IPS DF 6.9 (cell line): ENCODE measurements at regions not wholly inside any gene's neighbourhood (a gene's known extent, or its start where the extent isn't known, plus 50 kb on each side); places are given as distances from the start of the nearest gene placed in this dataset.
"Not testable (repeated sequence)": the region's sequence is repeated elsewhere in the genome, so short reads cannot be mapped to it uniquely, and the experiment has no call there.

Experiments used
- DNase-seq: peaks from one replicate; pipeline ENCODE4 v3.0.0-alpha.2; 2013; ENCODE audit warnings: low read depth, low spot score
- H3K27ac ChIP-seq: one replicate; pipeline ENCODE4 v1.5.1; 2013; ENCODE audit warnings: low read length, control low read depth
- H3K27me3 ChIP-seq: 2 replicates; pipeline ENCODE4 v1.6.1; 2013; ENCODE audit warnings: mild to moderate bottlenecking, low read length; ENCODE audit not compliant: control insufficient read depth, insufficient read depth
- H3K36me3 ChIP-seq: 2 replicates; pipeline ENCODE4 v1.6.1; 2013; ENCODE audit warnings: low read length; ENCODE audit not compliant: control insufficient read depth, insufficient read depth
- H3K4me1 ChIP-seq: 2 replicates; pipeline ENCODE4 v1.6.1; 2013; ENCODE audit warnings: low read length; ENCODE audit not compliant: control insufficient read depth, insufficient read depth
- H3K4me3 ChIP-seq: 2 replicates; pipeline ENCODE4 v1.5.1; 2013; ENCODE audit warnings: mild to moderate bottlenecking, low read length
- H3K9me3 ChIP-seq: 2 replicates; pipeline ENCODE4 v1.6.1; 2013; ENCODE audit warnings: low read length, inconsistent platforms; ENCODE audit not compliant: control insufficient read depth, insufficient read depth
- WGBS: extraction: QIAGEN DNeasy Blood & Tissue Kit; methylation state at CpG from one replicate; pipeline ENCODE4 v1.1.7; 2013; ENCODE audit warnings: mixed read lengths, missing lambda C conversion rate; ENCODE audit not compliant: insufficient read length, insufficient coverage; 5-methylcytosine and 5-hydroxymethylcytosine counted together

GRCh38 chr1:79155991-79156390 lies 149.5 kb upstream of the ADGRL4 start:
- Histone ChIP-seq H3K27me3 (no peaks in the 10 kb centered on the region), H3K4me1 (no peaks in the 10 kb centered on the region), H3K27ac (no peak overlapping the region), H3K9me3 (no peaks in the 10 kb centered on the region), H3K36me3 (no peaks in the 10 kb centered on the region), H3K4me3 (no peak overlapping the region)
- no CpG with 5 or more reads among the region's 1 CpG for WGBS
- no peak for DNase-seq

- Histone ChIP-seq H3K4me3 (no peak overlapping the region), H3K36me3 (no peaks in the 10 kb centered on the region), H3K9me3 (no peaks in the 10 kb centered on the region), H3K27ac (no peak overlapping the region), H3K4me1 (no peaks in the 10 kb centered on the region), H3K27me3 (no peaks in the 10 kb centered on the region)
- WGBS, result no CpG with 5 or more reads among the region's 6 CpGs
- DNase-seq, result no peak
These were observed 144.7 kb upstream of the ADGRL4 start for GRCh38 chr1:79151006-79151796.

GRCh38 chr1:79150576-79150975 lies 144.0 kb upstream of the ADGRL4 start:
- WGBS, result no CpG with 5 or more reads among the region's 1 CpG
- H3K9me3 ChIP-seq, result no peaks in the 10 kb centered on the region
- no peak overlapping the region for H3K27ac ChIP-seq
- no peaks in the 10 kb centered on the region for H3K27me3 ChIP-seq
- no peak for DNase-seq
- no peaks in the 10 kb centered on the region for H3K4me1 ChIP-seq
- no peaks in the 10 kb centered on the region for H3K36me3 ChIP-seq
- H3K4me3 ChIP-seq, result no peak overlapping the region

GRCh38 chr1:79138227-79138626 lies 131.7 kb upstream of the ADGRL4 start:
- not testable (repeated sequence) for H3K27me3 ChIP-seq, H3K36me3 ChIP-seq, H3K4me3 ChIP-seq, H3K4me1 ChIP-seq, H3K9me3 ChIP-seq, H3K27ac ChIP-seq
- no CpG with 5 or more reads among the region's 4 CpGs for WGBS
- DNase-seq, result peak; percentile 16

- Histone ChIP-seq H3K27me3 (no peaks in the 10 kb centered on the region), H3K4me3 (no peak overlapping the region), H3K27ac (no peak overlapping the region), H3K36me3 (no peaks in the 10 kb centered on the region), H3K9me3 (no peaks in the 10 kb centered on the region), H3K4me1 (no peaks in the 10 kb centered on the region)
- DNase-seq, result no peak
- no CpG with 5 or more reads among the region's 8 CpGs for WGBS
These were observed 127.3 kb upstream of the ADGRL4 start for GRCh38 chr1:79133774-79134364.

- no peak for DNase-seq
- no peaks in the 10 kb centered on the region for H3K36me3 ChIP-seq
- H3K4me1 ChIP-seq, result no peaks in the 10 kb centered on the region
- H3K27me3 ChIP-seq, result no peaks in the 10 kb centered on the region
- no peaks in the 10 kb centered on the region for H3K9me3 ChIP-seq
- no peak overlapping the region for H3K4me3 ChIP-seq
- H3K27ac ChIP-seq, result no peak overlapping the region
- no CpG with 5 or more reads among the region's 3 CpGs for WGBS
These were observed 125.1 kb upstream of the ADGRL4 start for GRCh38 chr1:79131626-79132025.

GRCh38 chr1:79129914-79130313 lies 123.4 kb upstream of the ADGRL4 start:
- Histone ChIP-seq H3K27ac (no peak overlapping the region), H3K4me3 (no peak overlapping the region), H3K27me3 (no peaks in the 10 kb centered on the region), H3K36me3 (no peaks in the 10 kb centered on the region), H3K9me3 (no peaks in the 10 kb centered on the region), H3K4me1 (no peaks in the 10 kb centered on the region)
- no CpG with 5 or more reads among the region's 3 CpGs for WGBS
- no peak for DNase-seq

GRCh38 chr1:79128722-79129121 lies 122.2 kb upstream of the ADGRL4 start:
- no peaks in the 10 kb centered on the region for H3K36me3 ChIP-seq
- H3K4me1 ChIP-seq, result no peaks in the 10 kb centered on the region
- H3K27ac ChIP-seq, result no peak overlapping the region
- no peaks in the 10 kb centered on the region for H3K9me3 ChIP-seq
- WGBS, result no CpG with 5 or more reads among the region's 3 CpGs
- no peak for DNase-seq
- H3K27me3 ChIP-seq, result no peaks in the 10 kb centered on the region
- no peak overlapping the region for H3K4me3 ChIP-seq

GRCh38 chr1:79124756-79125155 lies 118.2 kb upstream of the ADGRL4 start:
- Histone ChIP-seq H3K27me3 (no peaks in the 10 kb centered on the region), H3K4me1 (no peaks in the 10 kb centered on the region), H3K9me3 (no peaks in the 10 kb centered on the region), H3K27ac (no peak overlapping the region), H3K36me3 (no peaks in the 10 kb centered on the region), H3K4me3 (no peak overlapping the region)
- no peak for DNase-seq
- WGBS, result no CpG with 5 or more reads among the region's 5 CpGs

GRCh38 chr1:79122521-79122920 lies 116.0 kb upstream of the ADGRL4 start:
- no peaks in the 10 kb centered on the region for H3K4me1 ChIP-seq
- no peaks in the 10 kb centered on the region for H3K36me3 ChIP-seq
- no peaks in the 10 kb centered on the region for H3K9me3 ChIP-seq
- no peaks in the 10 kb centered on the region for H3K27me3 ChIP-seq
- WGBS, result no CpG with 5 or more reads among the region's 1 CpG
- DNase-seq, result no peak
- no peak overlapping the region for H3K4me3 ChIP-seq
- no peak overlapping the region for H3K27ac ChIP-seq

GRCh38 chr1:79117376-79117775 lies 110.8 kb upstream of the ADGRL4 start:
- H3K27me3 ChIP-seq, result no peaks in the 10 kb centered on the region
- no CpG with 5 or more reads among the region's 3 CpGs for WGBS

More at GRCh38 chr1:79117376-79117775, 110.8 kb upstream of the ADGRL4 start:
- Histone ChIP-seq H3K4me1 (no peaks in the 10 kb centered on the region), H3K27ac (no peak overlapping the region), H3K9me3 (no peaks in the 10 kb centered on the region), H3K36me3 (no peaks in the 10 kb centered on the region), H3K4me3 (no peak overlapping the region)
- no peak for DNase-seq
